ENCODE measurements at regions not wholly inside any gene's neighbourhood (a gene's known extent, or its start where the extent isn't known, plus 50 kb on each side); places are given as distances from the start of the nearest gene placed in this dataset.
A peak's percentile ranks its signal among the peaks of the same experiment; 100 is the strongest.

- Histone ChIP-seq H3K27me3 (ENCODE audit: insufficient read depth, poor library complexity, severe bottlenecking) (no peaks in the 10 kb centered on the region), H3K27ac (ENCODE audit: poor library complexity, severe bottlenecking) (peak overlapping the region; percentile 34), H3K4me3 (ENCODE audit: severe bottlenecking) (no peak overlapping the region), H3K36me3 (ENCODE audit: low read depth) (no peaks in the 10 kb centered on the region), H3K9me3 (ENCODE audit: severe bottlenecking) (no peaks in the 10 kb centered on the region), H3K4me1 (ENCODE audit: insufficient read depth, poor library complexity, severe bottlenecking) (peaks cover 24% of the 10 kb centered on the region)
- no peak for ATAC-seq (ENCODE audit: low read depth)
- DNase-seq (ENCODE audit: low spot score) = no peak
- TF ChIP-seq CTCF (IDR thresholded peaks at IDR 0.05; ENCODE audit: poor library complexity, severe bottlenecking) = no peak
Measured at GRCh38 chr15:93496888-93497287, 407.9 kb upstream of the RGMA start.

- Histone ChIP-seq H3K4me1 (ENCODE audit: insufficient read depth, poor library complexity, severe bottlenecking) (peaks cover 24% of the 10 kb centered on the region), H3K9me3 (ENCODE audit: severe bottlenecking) (no peaks in the 10 kb centered on the region), H3K27me3 (ENCODE audit: insufficient read depth, poor library complexity, severe bottlenecking) (no peaks in the 10 kb centered on the region), H3K4me3 (ENCODE audit: severe bottlenecking) (no peak overlapping the region), H3K27ac (ENCODE audit: poor library complexity, severe bottlenecking) (peak overlapping the region; percentile 34), H3K36me3 (ENCODE audit: low read depth) (no peaks in the 10 kb centered on the region)
- TF ChIP-seq CTCF (IDR thresholded peaks at IDR 0.05; ENCODE audit: poor library complexity, severe bottlenecking) = peak; percentile 40
- no peak for DNase-seq (ENCODE audit: low spot score)
- peak; percentile 69 for ATAC-seq (ENCODE audit: low read depth)
Measured at GRCh38 chr15:93495799-93496637, 407.0 kb upstream of the RGMA start.

- Histone ChIP-seq H3K4me1 (ENCODE audit: insufficient read depth, poor library complexity, severe bottlenecking) (peaks cover 24% of the 10 kb centered on the region), H3K4me3 (ENCODE audit: severe bottlenecking) (no peak overlapping the region), H3K36me3 (ENCODE audit: low read depth) (no peaks in the 10 kb centered on the region), H3K27ac (ENCODE audit: poor library complexity, severe bottlenecking) (no peak overlapping the region), H3K9me3 (ENCODE audit: severe bottlenecking) (no peaks in the 10 kb centered on the region), H3K27me3 (ENCODE audit: insufficient read depth, poor library complexity, severe bottlenecking) (no peaks in the 10 kb centered on the region)
- DNase-seq (ENCODE audit: low spot score) = no peak
- no peak for ATAC-seq (ENCODE audit: low read depth)
- no peak for TF ChIP-seq CTCF (IDR thresholded peaks at IDR 0.05; ENCODE audit: poor library complexity, severe bottlenecking)
Measured at GRCh38 chr15:93493172-93493571, 404.2 kb upstream of the RGMA start.

GRCh38 chr15:93491291-93491690, 402.3 kb upstream of the RGMA start:
- Histone ChIP-seq H3K9me3 (ENCODE audit: severe bottlenecking) (no peaks in the 10 kb centered on the region), H3K36me3 (ENCODE audit: low read depth) (no peaks in the 10 kb centered on the region), H3K4me3 (ENCODE audit: severe bottlenecking) (no peak overlapping the region), H3K4me1 (ENCODE audit: insufficient read depth, poor library complexity, severe bottlenecking) (peaks cover 5% of the 10 kb centered on the region), H3K27me3 (ENCODE audit: insufficient read depth, poor library complexity, severe bottlenecking) (no peaks in the 10 kb centered on the region), H3K27ac (ENCODE audit: poor library complexity, severe bottlenecking) (no peak overlapping the region)
- ATAC-seq (ENCODE audit: low read depth) = no peak
- no peak for TF ChIP-seq CTCF (IDR thresholded peaks at IDR 0.05; ENCODE audit: poor library complexity, severe bottlenecking)
- DNase-seq (ENCODE audit: low spot score) = no peak

GRCh38 chr15:93488296-93488713, 399.3 kb upstream of the RGMA start:
- ATAC-seq (ENCODE audit: low read depth) = no peak
- no peaks in the 10 kb centered on the region for H3K4me1 ChIP-seq (ENCODE audit: insufficient read depth, poor library complexity, severe bottlenecking)

More at GRCh38 chr15:93488296-93488713, 399.3 kb upstream of the RGMA start:
- H3K27ac ChIP-seq (ENCODE audit: poor library complexity, severe bottlenecking) = no peak overlapping the region
- no peaks in the 10 kb centered on the region for H3K27me3 ChIP-seq (ENCODE audit: insufficient read depth, poor library complexity, severe bottlenecking)
- no peak for TF ChIP-seq CTCF (IDR thresholded peaks at IDR 0.05; ENCODE audit: poor library complexity, severe bottlenecking)
- no peak overlapping the region for H3K4me3 ChIP-seq (ENCODE audit: severe bottlenecking)
- no peak for DNase-seq (ENCODE audit: low spot score)
- no peaks in the 10 kb centered on the region for H3K36me3 ChIP-seq (ENCODE audit: low read depth)
- H3K9me3 ChIP-seq (ENCODE audit: severe bottlenecking) = no peaks in the 10 kb centered on the region

Measured in RWPE2 (cell line).